ENCODE measurements at regions not wholly inside any gene's neighbourhood (a gene's known extent, or its start where the extent isn't known, plus 50 kb on each side); places are given as distances from the start of the nearest gene placed in this dataset.

- H2AFZ ChIP-seq (ENCODE audit: low read depth, low read length): no peak overlapping the region
- H3K18ac ChIP-seq (ENCODE audit: low read depth in 1 of 2, low read length in 2 of 2): no peak overlapping the region
- H4K8ac ChIP-seq (ENCODE audit: low read length): no peak overlapping the region
- H3K23ac ChIP-seq (ENCODE audit: low read length in 2 of 2): no peak overlapping the region
- H3K4me1 ChIP-seq (ENCODE audit: control insufficient read depth, insufficient read depth, low read depth, low read length): no peaks in the 10 kb centered on the region
- WGBS: 97% methylated on average over 9 of the region's 9 CpGs
- H3K36me3 ChIP-seq (ENCODE audit: control insufficient read depth in 1 of 2, insufficient read depth in 2 of 2, low read depth in 1 of 2, low read length in 2 of 2): no peaks in the 10 kb centered on the region
- no peak overlapping the region for H3K4ac ChIP-seq (ENCODE audit: low read depth in 1 of 2, low read length in 2 of 2)
- H2BK5ac ChIP-seq (ENCODE audit: low read depth, low read length, poor library complexity, severe bottlenecking): no peak overlapping the region
- H3K79me1 ChIP-seq (replicated peaks; ENCODE audit: low read length, poor library complexity, severe bottlenecking): no peaks in the 10 kb centered on the region
- no peak overlapping the region for H3K27ac ChIP-seq (ENCODE audit: low read length, poor library complexity, severe bottlenecking)
- H2BK12ac ChIP-seq (ENCODE audit: low read length in 2 of 2): no peak overlapping the region
- H3K14ac ChIP-seq (ENCODE audit: low read length in 2 of 2): no peak overlapping the region
- no peak overlapping the region for H3K4me3 ChIP-seq (ENCODE audit: insufficient read depth in 1 of 2, low read depth in 1 of 2, low read length in 2 of 2)
- DNase-seq: no peak
- no peak overlapping the region for H3K9ac ChIP-seq (ENCODE audit: low read length)
- peaks cover 2% of the 10 kb centered on the region for H3K9me3 ChIP-seq (ENCODE audit: control insufficient read depth, low read length)
- H2AK5ac ChIP-seq (ENCODE audit: low read length, severe bottlenecking): no peak overlapping the region
- no peak overlapping the region for H2BK120ac ChIP-seq (ENCODE audit: low read depth, low read length)
- H3K27me3 ChIP-seq (ENCODE audit: control insufficient read depth in 1 of 2, insufficient read depth in 1 of 2, low read length in 2 of 2): no peaks in the 10 kb centered on the region
- no peak overlapping the region for H3K4me2 ChIP-seq (ENCODE audit: low read length, poor library complexity, severe bottlenecking)
- H4K91ac ChIP-seq (ENCODE audit: low read length): no peak overlapping the region
- no peak overlapping the region for H2BK15ac ChIP-seq (ENCODE audit: low read depth, poor library complexity, severe bottlenecking)
These were observed 191.6 kb downstream of the VEGFC start for GRCh38 chr4:176601124-176601523.

GRCh38 chr4:176607807-176608206, 184.9 kb downstream of the VEGFC start:
- H3K27me3 ChIP-seq (ENCODE audit: control insufficient read depth in 1 of 2, insufficient read depth in 1 of 2, low read length in 2 of 2): no peaks in the 10 kb centered on the region
- H2AK5ac ChIP-seq (ENCODE audit: low read length, severe bottlenecking): no peak overlapping the region
- H4K8ac ChIP-seq (ENCODE audit: low read length): no peak overlapping the region
- no peak overlapping the region for H3K18ac ChIP-seq (ENCODE audit: low read depth in 1 of 2, low read length in 2 of 2)
- no peak overlapping the region for H2BK120ac ChIP-seq (ENCODE audit: low read depth, low read length)
- no peak overlapping the region for H4K91ac ChIP-seq (ENCODE audit: low read length)
- H3K4me2 ChIP-seq (ENCODE audit: low read length, poor library complexity, severe bottlenecking): no peak overlapping the region
- WGBS: 95% methylated on average over 9 of the region's 11 CpGs
- no peak overlapping the region for H2BK15ac ChIP-seq (ENCODE audit: low read depth, poor library complexity, severe bottlenecking)
- H3K14ac ChIP-seq (ENCODE audit: low read length in 2 of 2): no peak overlapping the region
- no peak overlapping the region for H2BK12ac ChIP-seq (ENCODE audit: low read length in 2 of 2)
- no peaks in the 10 kb centered on the region for H3K36me3 ChIP-seq (ENCODE audit: control insufficient read depth in 1 of 2, insufficient read depth in 2 of 2, low read depth in 1 of 2, low read length in 2 of 2)
- no peak overlapping the region for H3K4ac ChIP-seq (ENCODE audit: low read depth in 1 of 2, low read length in 2 of 2)
- no peak for DNase-seq
- H3K9me3 ChIP-seq (ENCODE audit: control insufficient read depth, low read length): no peaks in the 10 kb centered on the region
- H2AFZ ChIP-seq (ENCODE audit: low read depth, low read length): no peak overlapping the region
- H3K79me1 ChIP-seq (replicated peaks; ENCODE audit: low read length, poor library complexity, severe bottlenecking): no peaks in the 10 kb centered on the region
- no peak overlapping the region for H3K4me3 ChIP-seq (ENCODE audit: insufficient read depth in 1 of 2, low read depth in 1 of 2, low read length in 2 of 2)
- H3K4me1 ChIP-seq (ENCODE audit: control insufficient read depth, insufficient read depth, low read depth, low read length): no peaks in the 10 kb centered on the region
- H3K9ac ChIP-seq (ENCODE audit: low read length): no peak overlapping the region
- no peak overlapping the region for H3K27ac ChIP-seq (ENCODE audit: low read length, poor library complexity, severe bottlenecking)
- H3K23ac ChIP-seq (ENCODE audit: low read length in 2 of 2): no peak overlapping the region
- no peak overlapping the region for H2BK5ac ChIP-seq (ENCODE audit: low read depth, low read length, poor library complexity, severe bottlenecking)

- Histone ChIP-seq H3K4ac (ENCODE audit: low read depth in 1 of 2, low read length in 2 of 2) (no peak overlapping the region), H3K27ac (ENCODE audit: low read length, poor library complexity, severe bottlenecking) (no peak overlapping the region), H3K9ac (ENCODE audit: low read length) (no peak overlapping the region), H3K9me3 (ENCODE audit: control insufficient read depth, low read length) (no peaks in the 10 kb centered on the region), H3K36me3 (ENCODE audit: control insufficient read depth in 1 of 2, insufficient read depth in 2 of 2, low read depth in 1 of 2, low read length in 2 of 2) (no peaks in the 10 kb centered on the region), H4K8ac (ENCODE audit: low read length) (no peak overlapping the region), H3K14ac (ENCODE audit: low read length in 2 of 2) (no peak overlapping the region), H3K18ac (ENCODE audit: low read depth in 1 of 2, low read length in 2 of 2) (no peak overlapping the region), H2BK15ac (ENCODE audit: low read depth, poor library complexity, severe bottlenecking) (no peak overlapping the region), H2AFZ (ENCODE audit: low read depth, low read length) (no peak overlapping the region), H2BK5ac (ENCODE audit: low read depth, low read length, poor library complexity, severe bottlenecking) (no peak overlapping the region), H3K4me3 (ENCODE audit: insufficient read depth in 1 of 2, low read depth in 1 of 2, low read length in 2 of 2) (no peak overlapping the region), H3K4me1 (ENCODE audit: control insufficient read depth, insufficient read depth, low read depth, low read length) (no peaks in the 10 kb centered on the region), H2BK12ac (ENCODE audit: low read length in 2 of 2) (no peak overlapping the region), H3K4me2 (ENCODE audit: low read length, poor library complexity, severe bottlenecking) (no peak overlapping the region), H3K27me3 (ENCODE audit: control insufficient read depth in 1 of 2, insufficient read depth in 1 of 2, low read length in 2 of 2) (no peaks in the 10 kb centered on the region), H3K79me1 (replicated peaks; ENCODE audit: low read length, poor library complexity, severe bottlenecking) (no peaks in the 10 kb centered on the region), H3K23ac (ENCODE audit: low read length in 2 of 2) (no peak overlapping the region), H2AK5ac (ENCODE audit: low read length, severe bottlenecking) (no peak overlapping the region), H2BK120ac (ENCODE audit: low read depth, low read length) (no peak overlapping the region), H4K91ac (ENCODE audit: low read length) (no peak overlapping the region)
- no peak for DNase-seq
- 86% methylated on average over 2 of the region's 2 CpGs for WGBS
These were observed 184.4 kb downstream of the VEGFC start for GRCh38 chr4:176608346-176608745.

GRCh38 chr4:176610594-176610993, 182.1 kb downstream of the VEGFC start:
- H2AFZ ChIP-seq (ENCODE audit: low read depth, low read length): no peak overlapping the region
- H3K79me1 ChIP-seq (replicated peaks; ENCODE audit: low read length, poor library complexity, severe bottlenecking): no peaks in the 10 kb centered on the region
- H4K8ac ChIP-seq (ENCODE audit: low read length): no peak overlapping the region
- no peak overlapping the region for H3K9ac ChIP-seq (ENCODE audit: low read length)
- no peaks in the 10 kb centered on the region for H3K27me3 ChIP-seq (ENCODE audit: control insufficient read depth in 1 of 2, insufficient read depth in 1 of 2, low read length in 2 of 2)
- H3K4ac ChIP-seq (ENCODE audit: low read depth in 1 of 2, low read length in 2 of 2): no peak overlapping the region
- H3K4me2 ChIP-seq (ENCODE audit: low read length, poor library complexity, severe bottlenecking): no peak overlapping the region
- no peak overlapping the region for H2AK5ac ChIP-seq (ENCODE audit: low read length, severe bottlenecking)
- no peak overlapping the region for H4K91ac ChIP-seq (ENCODE audit: low read length)
- H3K9me3 ChIP-seq (ENCODE audit: control insufficient read depth, low read length): no peaks in the 10 kb centered on the region
- H2BK120ac ChIP-seq (ENCODE audit: low read depth, low read length): no peak overlapping the region
- H3K18ac ChIP-seq (ENCODE audit: low read depth in 1 of 2, low read length in 2 of 2): no peak overlapping the region
- no peak overlapping the region for H2BK12ac ChIP-seq (ENCODE audit: low read length in 2 of 2)
- no peak overlapping the region for H3K14ac ChIP-seq (ENCODE audit: low read length in 2 of 2)
- H3K27ac ChIP-seq (ENCODE audit: low read length, poor library complexity, severe bottlenecking): no peak overlapping the region
- no peaks in the 10 kb centered on the region for H3K36me3 ChIP-seq (ENCODE audit: control insufficient read depth in 1 of 2, insufficient read depth in 2 of 2, low read depth in 1 of 2, low read length in 2 of 2)
- 72% methylated on average over 2 of the region's 2 CpGs for WGBS
- H2BK5ac ChIP-seq (ENCODE audit: low read depth, low read length, poor library complexity, severe bottlenecking): no peak overlapping the region
- no peak overlapping the region for H3K23ac ChIP-seq (ENCODE audit: low read length in 2 of 2)
- H3K4me3 ChIP-seq (ENCODE audit: insufficient read depth in 1 of 2, low read depth in 1 of 2, low read length in 2 of 2): no peak overlapping the region
- H3K4me1 ChIP-seq (ENCODE audit: control insufficient read depth, insufficient read depth, low read depth, low read length): no peaks in the 10 kb centered on the region
- no peak overlapping the region for H2BK15ac ChIP-seq (ENCODE audit: low read depth, poor library complexity, severe bottlenecking)
- no peak for DNase-seq

All from mesenchymal stem cell (in vitro differentiated cells and primary cell).